ENCODE measurements at regions not wholly inside any gene's neighbourhood (a gene's known extent, or its start where the extent isn't known, plus 50 kb on each side); places are given as distances from the start of the nearest gene placed in this dataset.
A peak's percentile ranks its signal among the peaks of the same experiment; 100 is the strongest.

DNA sequence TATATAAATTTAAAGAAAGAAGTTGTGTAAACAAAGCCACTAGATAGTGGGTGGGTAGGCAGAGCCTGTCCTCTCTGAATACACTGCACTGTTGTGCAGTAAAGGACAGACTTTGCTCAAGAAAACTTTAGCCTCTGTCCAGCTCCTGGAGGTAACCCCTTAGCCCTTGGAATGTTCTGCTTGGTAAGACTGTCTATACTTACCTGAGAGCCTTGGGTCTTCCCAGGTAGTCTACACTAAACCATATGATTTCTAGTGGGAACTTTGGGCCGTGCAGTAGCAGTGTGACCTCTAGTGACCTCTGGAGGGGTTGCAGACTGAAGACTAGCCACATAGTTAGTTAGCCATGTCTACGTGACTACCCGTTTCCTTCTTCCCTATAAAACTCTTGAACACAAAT is 678.3 kb upstream of the NRXN1 start:
- DNase-seq (ENCODE audit: low read depth), result no peak
- no peak overlapping the region for H3K4me3 ChIP-seq (replicated peaks; ENCODE audit: low read depth, low read length)
- TF ChIP-seq, protein P1, sequence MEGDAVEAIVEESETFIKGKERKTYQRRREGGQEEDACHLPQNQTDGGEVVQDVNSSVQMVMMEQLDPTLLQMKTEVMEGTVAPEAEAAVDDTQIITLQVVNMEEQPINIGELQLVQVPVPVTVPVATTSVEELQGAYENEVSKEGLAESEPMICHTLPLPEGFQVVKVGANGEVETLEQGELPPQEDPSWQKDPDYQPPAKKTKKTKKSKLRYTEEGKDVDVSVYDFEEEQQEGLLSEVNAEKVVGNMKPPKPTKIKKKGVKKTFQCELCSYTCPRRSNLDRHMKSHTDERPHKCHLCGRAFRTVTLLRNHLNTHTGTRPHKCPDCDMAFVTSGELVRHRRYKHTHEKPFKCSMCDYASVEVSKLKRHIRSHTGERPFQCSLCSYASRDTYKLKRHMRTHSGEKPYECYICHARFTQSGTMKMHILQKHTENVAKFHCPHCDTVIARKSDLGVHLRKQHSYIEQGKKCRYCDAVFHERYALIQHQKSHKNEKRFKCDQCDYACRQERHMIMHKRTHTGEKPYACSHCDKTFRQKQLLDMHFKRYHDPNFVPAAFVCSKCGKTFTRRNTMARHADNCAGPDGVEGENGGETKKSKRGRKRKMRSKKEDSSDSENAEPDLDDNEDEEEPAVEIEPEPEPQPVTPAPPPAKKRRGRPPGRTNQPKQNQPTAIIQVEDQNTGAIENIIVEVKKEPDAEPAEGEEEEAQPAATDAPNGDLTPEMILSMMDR (IDR thresholded peaks at IDR 0.05; ENCODE audit: low read length, missing control alignments), result no peak

DNA sequence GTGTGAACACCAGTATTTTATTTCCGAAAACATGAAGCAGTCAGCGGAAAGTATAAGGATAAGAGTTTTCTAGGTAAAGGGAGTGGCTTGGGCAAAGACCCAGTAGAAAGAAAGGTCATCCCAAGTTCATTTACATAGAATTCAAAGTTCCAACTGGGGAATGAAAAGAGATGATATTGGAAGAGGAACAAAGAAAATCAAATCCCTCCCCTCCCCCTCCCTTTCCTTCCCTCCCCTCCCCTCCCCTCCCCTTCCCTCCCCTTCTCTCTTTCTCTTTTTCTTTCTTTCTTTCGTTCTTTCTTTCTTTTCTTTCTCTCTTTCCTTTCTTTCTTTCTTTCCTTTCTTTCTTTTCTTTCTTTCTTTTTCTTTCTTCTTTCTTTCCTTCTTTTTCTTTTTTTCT is 675.7 kb upstream of the NRXN1 start:
- TF ChIP-seq, protein P1 (IDR thresholded peaks at IDR 0.05; ENCODE audit: low read length, missing control alignments), result no peak
- DNase-seq (ENCODE audit: low read depth), result no peak
- no peak overlapping the region for H3K4me3 ChIP-seq (replicated peaks; ENCODE audit: low read depth, low read length)

DNA sequence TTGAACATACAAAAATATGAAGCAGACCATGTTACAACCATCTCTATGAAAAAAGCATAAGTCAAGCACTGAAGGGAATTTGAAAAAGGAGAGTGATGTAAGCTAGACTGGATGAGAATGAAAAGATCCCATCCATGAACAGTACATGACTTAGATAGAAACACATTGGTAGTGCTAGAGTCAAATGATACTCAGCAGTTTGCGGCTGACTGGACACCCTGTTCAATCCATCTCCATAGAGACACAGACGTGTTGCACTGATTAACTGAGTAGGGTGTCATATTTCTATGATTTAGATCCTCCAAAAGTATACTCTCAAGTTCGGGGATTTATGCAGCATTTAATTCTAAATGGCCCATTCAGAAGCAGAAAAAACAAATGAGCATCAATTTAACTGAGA is 674.3 kb upstream of the NRXN1 start:
- H3K4me3 ChIP-seq (replicated peaks; ENCODE audit: low read depth, low read length), result no peak overlapping the region
- TF ChIP-seq, protein P1 (IDR thresholded peaks at IDR 0.05; ENCODE audit: low read length, missing control alignments), result no peak
- no peak for DNase-seq (ENCODE audit: low read depth)

DNA sequence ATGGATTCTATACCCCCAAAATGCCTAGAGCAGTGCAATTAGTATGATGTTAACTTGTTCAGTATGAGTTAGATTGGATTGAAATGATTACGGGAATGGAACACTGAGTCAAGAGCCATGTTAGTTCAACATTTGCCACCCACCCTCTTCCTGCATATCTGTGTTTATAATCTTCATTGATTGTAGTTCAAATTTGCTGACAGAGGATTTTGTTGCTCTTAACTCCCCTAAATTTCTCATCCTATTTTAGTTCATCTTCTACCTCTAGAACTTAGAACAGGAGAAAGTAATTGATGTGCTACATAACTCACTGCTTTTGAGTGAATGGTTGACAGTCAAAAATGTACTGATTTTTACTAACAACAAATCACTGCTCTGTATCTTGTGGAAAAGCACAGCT is 673.5 kb upstream of the NRXN1 start:
- TF ChIP-seq, protein P1 (IDR thresholded peaks at IDR 0.05; ENCODE audit: low read length, missing control alignments), result no peak
- DNase-seq (ENCODE audit: low read depth), result no peak
- H3K4me3 ChIP-seq (replicated peaks; ENCODE audit: low read depth, low read length), result no peak overlapping the region

DNA sequence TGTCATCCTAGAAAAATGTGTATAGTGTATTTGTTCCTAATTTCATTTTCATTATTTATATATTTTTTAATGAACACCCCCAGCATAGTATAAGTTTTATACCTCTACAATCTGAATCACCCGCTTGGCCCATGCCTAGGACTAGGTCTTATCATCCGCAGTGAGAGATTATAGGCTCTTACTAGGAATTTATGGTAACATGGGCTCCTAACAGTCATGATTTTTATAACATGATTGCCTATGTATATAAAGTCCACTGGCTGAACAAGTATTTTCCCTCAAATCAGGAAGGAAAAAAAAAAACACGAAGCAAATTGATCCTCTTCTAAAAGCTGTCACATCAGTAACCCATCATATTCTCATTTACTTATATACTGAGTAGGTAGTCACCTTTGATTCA is 666.1 kb upstream of the NRXN1 start:
- no peak overlapping the region for H3K4me3 ChIP-seq (replicated peaks; ENCODE audit: low read depth, low read length)
- TF ChIP-seq, protein P1 (IDR thresholded peaks at IDR 0.05; ENCODE audit: low read length, missing control alignments), result no peak
- DNase-seq (ENCODE audit: low read depth), result no peak

DNA sequence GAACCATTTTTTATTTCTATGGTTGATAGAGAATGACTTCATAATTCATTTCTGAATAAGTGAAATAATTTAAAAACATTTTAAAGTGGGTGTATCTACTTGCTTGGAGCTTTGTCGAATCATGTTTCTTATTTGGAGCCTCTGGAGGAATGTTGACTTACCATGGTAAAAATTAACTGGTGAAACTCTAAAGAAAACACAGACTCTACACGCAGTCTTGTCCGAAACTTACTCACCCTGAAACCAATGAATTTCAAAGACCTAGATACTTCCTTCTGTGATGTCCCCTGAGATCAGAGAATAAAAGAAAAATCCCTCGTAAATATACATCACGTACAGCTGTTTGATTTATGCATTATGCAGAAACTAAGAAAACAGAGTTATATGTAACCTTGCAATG is 665.2 kb upstream of the NRXN1 start:
- no peak overlapping the region for H3K4me3 ChIP-seq (replicated peaks; ENCODE audit: low read depth, low read length)
- DNase-seq (ENCODE audit: low read depth), result no peak
- TF ChIP-seq, protein P1 (IDR thresholded peaks at IDR 0.05; ENCODE audit: low read length, missing control alignments), result no peak

DNA sequence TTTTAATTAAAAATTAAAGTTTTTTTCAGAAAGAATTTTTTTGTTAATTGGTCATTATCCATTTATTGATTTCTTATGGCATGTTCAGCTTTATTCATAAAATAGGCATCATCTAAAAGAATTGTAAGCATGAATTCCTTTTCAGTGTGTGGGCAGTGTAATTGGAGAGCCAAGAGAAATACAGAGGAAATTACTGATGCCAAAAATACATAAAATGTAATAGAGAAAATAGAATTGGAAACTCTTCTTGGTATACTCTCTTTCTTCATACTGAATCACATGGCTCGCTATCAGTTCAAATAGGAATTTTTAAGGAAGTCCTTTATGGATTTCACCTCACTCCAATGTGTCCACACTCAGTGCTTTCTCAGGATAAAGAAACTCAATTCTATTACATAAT is 663.6 kb upstream of the NRXN1 start:
- TF ChIP-seq, protein P1 (IDR thresholded peaks at IDR 0.05; ENCODE audit: low read length, missing control alignments), result no peak
- H3K4me3 ChIP-seq (replicated peaks; ENCODE audit: low read depth, low read length), result no peak overlapping the region
- peak; percentile 20 for DNase-seq (ENCODE audit: low read depth)
